ENCODE measurements at regions not wholly inside any gene's neighbourhood (a gene's known extent, or its start where the extent isn't known, plus 50 kb on each side); places are given as distances from the start of the nearest gene placed in this dataset.
"Not testable (repeated sequence)": the region's sequence is repeated elsewhere in the genome, so short reads cannot be mapped to it uniquely, and the experiment has no call there.

DNA sequence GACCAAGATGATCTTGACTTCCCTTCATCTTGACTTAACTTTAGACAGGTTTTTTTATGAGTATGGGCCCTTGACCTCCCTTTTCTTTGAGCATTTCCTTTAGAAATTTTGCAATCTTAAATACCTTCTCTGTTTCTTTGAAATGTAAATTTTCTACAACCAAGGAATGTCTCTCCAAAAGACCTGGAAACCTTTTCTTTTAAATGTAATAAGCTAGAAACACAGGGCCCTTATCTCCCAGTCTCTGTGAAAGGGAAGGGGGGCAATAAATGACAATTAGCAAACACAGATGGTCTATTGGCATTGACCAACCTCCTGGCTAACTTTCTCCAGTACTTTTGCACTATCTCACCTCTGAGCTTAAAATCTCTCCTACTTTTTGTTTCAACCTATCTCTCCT lies 144.3 kb upstream of the GK2 start:
- no peak overlapping the region for H3K4me3 ChIP-seq (ENCODE audit: low read depth, low read length)
- TF ChIP-seq, protein P1, sequence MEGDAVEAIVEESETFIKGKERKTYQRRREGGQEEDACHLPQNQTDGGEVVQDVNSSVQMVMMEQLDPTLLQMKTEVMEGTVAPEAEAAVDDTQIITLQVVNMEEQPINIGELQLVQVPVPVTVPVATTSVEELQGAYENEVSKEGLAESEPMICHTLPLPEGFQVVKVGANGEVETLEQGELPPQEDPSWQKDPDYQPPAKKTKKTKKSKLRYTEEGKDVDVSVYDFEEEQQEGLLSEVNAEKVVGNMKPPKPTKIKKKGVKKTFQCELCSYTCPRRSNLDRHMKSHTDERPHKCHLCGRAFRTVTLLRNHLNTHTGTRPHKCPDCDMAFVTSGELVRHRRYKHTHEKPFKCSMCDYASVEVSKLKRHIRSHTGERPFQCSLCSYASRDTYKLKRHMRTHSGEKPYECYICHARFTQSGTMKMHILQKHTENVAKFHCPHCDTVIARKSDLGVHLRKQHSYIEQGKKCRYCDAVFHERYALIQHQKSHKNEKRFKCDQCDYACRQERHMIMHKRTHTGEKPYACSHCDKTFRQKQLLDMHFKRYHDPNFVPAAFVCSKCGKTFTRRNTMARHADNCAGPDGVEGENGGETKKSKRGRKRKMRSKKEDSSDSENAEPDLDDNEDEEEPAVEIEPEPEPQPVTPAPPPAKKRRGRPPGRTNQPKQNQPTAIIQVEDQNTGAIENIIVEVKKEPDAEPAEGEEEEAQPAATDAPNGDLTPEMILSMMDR (IDR thresholded peaks at IDR 0.05; ENCODE audit: control insufficient read depth, extremely low read depth, insufficient read depth), result no peak
- DNase-seq (ENCODE audit: low read depth), result no peak

DNA sequence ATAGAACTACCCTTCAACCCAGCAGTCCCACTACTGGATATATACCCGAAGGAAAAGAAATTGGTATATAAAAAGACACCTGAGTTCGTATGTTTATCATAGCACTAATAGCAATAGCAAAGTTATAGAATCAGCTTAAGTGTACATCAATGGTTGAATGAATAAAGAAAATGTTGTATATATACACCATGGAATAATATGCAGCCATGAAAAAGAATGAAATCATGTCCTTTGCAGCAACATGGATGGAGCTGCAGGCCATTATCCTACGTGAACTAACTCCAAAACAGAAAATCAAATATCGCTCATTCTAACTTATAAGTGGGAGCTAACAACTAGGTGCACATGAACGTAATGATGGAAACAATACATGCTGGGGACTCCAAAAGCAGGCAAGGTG lies 143.5 kb upstream of the GK2 start:
- TF ChIP-seq, protein P1 (IDR thresholded peaks at IDR 0.05; ENCODE audit: control insufficient read depth, extremely low read depth, insufficient read depth), result no peak
- no peak overlapping the region for H3K4me3 ChIP-seq (ENCODE audit: low read depth, low read length)
- DNase-seq (ENCODE audit: low read depth), result no peak

DNA sequence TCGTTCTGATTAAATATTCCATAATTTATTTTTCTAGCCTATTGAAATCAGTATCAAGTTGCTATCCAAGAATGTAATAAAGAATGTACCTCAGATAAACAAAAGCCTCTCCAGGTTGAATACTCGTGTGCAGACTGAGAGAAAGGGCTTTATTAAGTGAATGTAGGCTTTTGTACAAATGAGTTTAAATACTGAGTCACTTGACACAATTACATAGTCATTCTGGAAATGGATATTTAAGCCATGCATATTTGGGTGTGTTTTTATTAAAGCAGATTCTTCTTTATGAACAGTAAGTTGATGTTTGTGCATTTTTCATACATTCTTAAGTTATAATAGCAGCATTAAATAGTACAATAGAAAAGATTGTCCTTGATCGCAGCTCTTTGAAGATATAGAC lies 139.8 kb upstream of the GK2 start:
- H3K4me3 ChIP-seq (ENCODE audit: low read depth, low read length), result no peak overlapping the region

DNA sequence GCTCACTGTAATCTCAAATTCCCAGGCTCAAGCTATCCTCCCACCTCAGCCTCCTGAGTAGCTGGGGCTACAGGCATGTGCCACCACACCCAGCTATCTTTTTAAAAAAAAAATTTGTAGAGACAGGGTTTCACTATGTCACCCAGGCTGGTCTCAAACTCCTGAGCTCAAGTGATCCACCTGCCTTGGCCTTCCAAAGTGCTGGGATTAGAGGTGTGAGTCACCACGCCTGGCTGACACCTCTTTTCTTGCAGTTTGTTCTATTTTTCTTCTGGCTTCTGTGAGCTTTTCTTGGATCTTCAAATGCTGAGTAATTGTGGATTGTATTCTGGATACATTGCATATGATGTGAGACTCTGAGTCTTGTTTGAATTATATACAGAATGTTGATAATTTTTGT lies 137.3 kb upstream of the GK2 start:
- H3K4me3 ChIP-seq (ENCODE audit: low read depth, low read length); DNase-seq (ENCODE audit: low read depth): not testable (repeated sequence)

More for the DNA sequence above, 139.8 kb upstream of the GK2 start:
- TF ChIP-seq, protein P1 (IDR thresholded peaks at IDR 0.05; ENCODE audit: control insufficient read depth, extremely low read depth, insufficient read depth), result no peak
- DNase-seq (ENCODE audit: low read depth), result no peak

DNA sequence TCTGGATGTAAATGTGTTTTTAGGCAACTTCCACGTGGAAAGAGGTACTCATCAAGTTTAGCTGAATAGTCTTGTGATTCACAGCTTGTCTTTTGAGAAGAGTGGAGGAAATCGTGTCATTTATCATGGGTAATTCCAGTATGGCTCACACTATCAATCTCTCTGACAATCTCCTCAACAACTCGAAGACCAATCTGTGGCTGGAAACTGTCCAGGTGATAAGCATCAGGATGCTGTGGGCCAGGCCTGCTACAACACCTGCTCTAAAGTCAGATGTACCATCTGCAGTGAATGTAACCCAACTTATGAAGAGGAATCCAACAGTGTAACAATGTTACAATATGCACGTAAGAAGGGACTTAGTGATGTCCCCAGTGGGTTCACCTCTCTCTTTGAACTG lies 132.1 kb upstream of the GK2 start:
- H3K4me3 ChIP-seq (ENCODE audit: low read depth, low read length), result no peak overlapping the region
- TF ChIP-seq, protein P1 (IDR thresholded peaks at IDR 0.05; ENCODE audit: control insufficient read depth, extremely low read depth, insufficient read depth), result no peak
- DNase-seq (ENCODE audit: low read depth), result no peak

DNA sequence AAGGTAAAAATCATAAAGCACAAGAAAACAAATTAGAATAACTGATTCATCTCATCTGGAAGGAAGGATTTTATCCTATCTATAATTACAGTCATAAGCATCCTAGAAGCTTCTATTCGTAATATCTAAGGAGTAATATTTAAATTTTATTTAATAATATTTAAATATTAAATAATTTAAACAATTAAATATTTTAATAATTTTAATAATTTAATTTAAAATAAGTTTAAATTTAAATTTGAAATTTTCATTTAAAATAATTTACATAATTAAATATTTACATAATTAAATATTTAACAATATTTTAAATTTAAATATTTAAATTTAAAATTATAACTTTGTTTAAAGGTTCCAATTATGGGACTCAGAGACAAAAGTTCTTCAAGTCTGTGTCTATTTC lies 127.5 kb upstream of the GK2 start:
- TF ChIP-seq, protein P1 (IDR thresholded peaks at IDR 0.05; ENCODE audit: control insufficient read depth, extremely low read depth, insufficient read depth), result no peak
- no peak overlapping the region for H3K4me3 ChIP-seq (ENCODE audit: low read depth, low read length)
- DNase-seq (ENCODE audit: low read depth), result no peak

DNA sequence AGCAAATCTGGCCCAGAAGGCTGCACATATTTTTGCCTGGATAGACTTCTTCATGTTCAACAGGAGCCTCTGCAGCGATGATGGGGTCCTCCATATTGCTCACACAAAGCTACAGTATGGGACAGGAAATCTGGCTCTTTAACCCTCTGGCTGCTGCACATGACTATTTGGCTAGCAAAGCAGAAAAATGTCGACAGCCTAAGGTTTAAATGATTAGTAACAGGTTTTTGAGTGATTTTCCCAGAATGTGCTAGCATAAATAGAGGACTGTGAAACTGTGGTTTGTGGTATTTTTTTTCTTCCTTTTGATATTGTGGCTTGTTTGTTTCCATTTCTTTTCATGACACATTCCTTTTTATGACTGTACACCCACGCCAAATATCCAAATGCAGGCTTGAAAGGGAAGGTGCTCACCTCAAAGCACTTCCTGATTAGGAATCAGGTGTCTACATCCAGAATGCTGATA lies 120.2 kb upstream of the GK2 start:
- H3K4me3 ChIP-seq (ENCODE audit: low read depth, low read length), result no peak overlapping the region
- TF ChIP-seq, protein P1 (IDR thresholded peaks at IDR 0.05; ENCODE audit: control insufficient read depth, extremely low read depth, insufficient read depth), result no peak
- DNase-seq (ENCODE audit: low read depth), result no peak

Measured in LNCaP clone FGC (cell line).